CD4-positive, alpha-beta T cell (primary cell): ENCODE measurements at regions not wholly inside any gene's neighbourhood (a gene's known extent, or its start where the extent isn't known, plus 50 kb on each side); places are given as distances from the start of the nearest gene placed in this dataset.

Experiments
- ATAC-seq: fragments of 200-7000 bp; cut with Tn5 transposase; one replicate; pipeline ENCODE4 v1.10.0; 2022; ENCODE audit warnings: mild to moderate bottlenecking; ENCODE audit not compliant: poor library complexity
- CTCF ChIA-PET: fragments of 350-600 bp; sonication (Branson Sonifier 250); formaldehyde crosslinking; loops from one replicate; lab custom pipeline; 2021; ENCODE audit warnings: antibody characterized with exemption, inconsistent platforms; lab: Charles Lee
- POLR2A ChIA-PET: fragments of 350-600 bp; sonication (Branson Sonifier 250); formaldehyde crosslinking; loops from one replicate; lab custom pipeline; 2021; ENCODE audit warnings: antibody characterized with exemption, inconsistent platforms; lab: Charles Lee
- DNase-seq, 14 experiments: peaks; one replicate each; pipeline ENCODE4 v3.0.0-alpha.2; 2013 to 2020; ENCODE audit warnings: mixed read lengths in 2 of 14
- H3K27ac ChIP-seq, 2 donors: one replicate each; pipeline versions ENCODE4 v1.5.1 to v1.7.0; 2013; ENCODE audit warnings: low read length in 2 of 2, low read depth in 1 of 2, mild to moderate bottlenecking in 1 of 2
- H3K27me3 ChIP-seq, 2 experiments: 1 replicate in 1 of 2; 2 replicates in 1 of 2; pipeline versions ENCODE4 v1.6.1 to v1.7.0; 2013; ENCODE audit warnings: low read length in 2 of 2, control low read depth in 1 of 2, mild to moderate bottlenecking in 1 of 2, moderate library complexity in 1 of 2; ENCODE audit not compliant: insufficient read depth in 2 of 2, control insufficient read depth in 1 of 2
- H3K36me3 ChIP-seq: one replicate; pipeline ENCODE4 v1.6.1; 2013; ENCODE audit warnings: low read length, control low read depth; ENCODE audit not compliant: insufficient read depth
- H3K4me1 ChIP-seq: one replicate; pipeline ENCODE4 v1.6.1; 2013; ENCODE audit warnings: low read length, control low read depth; ENCODE audit not compliant: insufficient read depth
- H3K4me3 ChIP-seq: one replicate; pipeline ENCODE4 v1.5.1; 2013; ENCODE audit warnings: mild to moderate bottlenecking, low read length, moderate library complexity
- H3K9me3 ChIP-seq, 2 experiments: 1 replicate in 1 of 2; 2 replicates in 1 of 2; pipeline versions ENCODE4 v1.6.1 to v1.7.0; 2013; ENCODE audit warnings: low read length in 2 of 2, mild to moderate bottlenecking in 2 of 2, control low read depth in 1 of 2, moderate library complexity in 1 of 2; ENCODE audit not compliant: control insufficient read depth in 1 of 2, insufficient read depth in 1 of 2
- H3K27ac Mint-ChIP-seq: one replicate; pipeline ENCODE4 v1.8.0; 2020; ENCODE audit warnings: mixed read lengths
- H3K27me3 Mint-ChIP-seq: one replicate; pipeline ENCODE4 v1.8.0; 2021; ENCODE audit warnings: mixed read lengths
- H3K36me3 Mint-ChIP-seq: one replicate; pipeline ENCODE4 v1.8.0; 2021; ENCODE audit warnings: low read depth, mixed read lengths
- H3K4me1 Mint-ChIP-seq: one replicate; pipeline ENCODE4 v1.8.0; 2021; ENCODE audit warnings: low read depth, mixed read lengths
- H3K4me3 Mint-ChIP-seq: one replicate; pipeline ENCODE4 v1.8.0; 2020; ENCODE audit warnings: mild to moderate bottlenecking, mixed read lengths
- H3K9me3 Mint-ChIP-seq: one replicate; pipeline ENCODE4 v1.8.0; 2020; ENCODE audit warnings: mixed read lengths
- intact Hi-C, 2 experiments: fragments of 100-400 bp; cut with DNase I in 1 of 2; cut with micrococcal nuclease in 1 of 2; formaldehyde crosslinking; loops; one replicate each; pipeline versions ENCODE4 v1.15.1 to v1.9.0; 2023 to 2025; cut with DNase I, micrococcal nuclease
- TF ChIP-seq, protein P1 (sequence below): fragments of 200-600 bp; IDR thresholded peaks from one replicate; pipeline ENCODE4 v1.8.0; 2022; ENCODE audit warnings: antibody characterized with exemption, mild to moderate bottlenecking

DNA sequence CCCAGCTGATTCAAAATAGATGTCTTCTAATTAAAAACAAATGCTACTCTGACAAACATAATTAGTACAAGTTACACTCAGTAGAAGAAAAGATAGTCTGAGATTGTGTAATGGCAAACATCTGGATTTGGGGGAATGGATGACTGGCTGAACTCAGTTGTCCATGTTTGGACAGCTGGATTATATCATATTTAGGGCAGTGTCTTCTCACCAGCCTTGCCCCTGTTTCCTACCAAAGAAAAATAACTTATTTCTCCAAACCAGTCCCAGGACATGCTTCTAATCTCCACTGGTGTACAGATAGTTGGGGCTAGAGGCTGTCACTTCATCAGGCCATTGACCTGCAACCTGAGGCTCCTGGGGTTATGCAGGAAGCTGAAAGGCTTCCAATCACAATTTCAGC lies 237.3 kb downstream of the USP46 start:
- ChIA-PET POLR2A (no interaction called here), CTCF (no interaction called here)
- no peaks in the 10 kb centered on the region for H3K4me1 ChIP-seq
- no peaks in the 10 kb centered on the region for H3K4me1 Mint-ChIP-seq
- H3K9me3 Mint-ChIP-seq, result peaks cover 3% of the 10 kb centered on the region
- ATAC-seq, result no peak
- no peak overlapping the region for H3K27ac ChIP-seq
- no peaks in the 10 kb centered on the region for H3K36me3 ChIP-seq
- no peak overlapping the region for H3K4me3 Mint-ChIP-seq
- H3K9me3 ChIP-seq, result no peaks in the 10 kb centered on the region
- TF ChIP-seq, protein P1, sequence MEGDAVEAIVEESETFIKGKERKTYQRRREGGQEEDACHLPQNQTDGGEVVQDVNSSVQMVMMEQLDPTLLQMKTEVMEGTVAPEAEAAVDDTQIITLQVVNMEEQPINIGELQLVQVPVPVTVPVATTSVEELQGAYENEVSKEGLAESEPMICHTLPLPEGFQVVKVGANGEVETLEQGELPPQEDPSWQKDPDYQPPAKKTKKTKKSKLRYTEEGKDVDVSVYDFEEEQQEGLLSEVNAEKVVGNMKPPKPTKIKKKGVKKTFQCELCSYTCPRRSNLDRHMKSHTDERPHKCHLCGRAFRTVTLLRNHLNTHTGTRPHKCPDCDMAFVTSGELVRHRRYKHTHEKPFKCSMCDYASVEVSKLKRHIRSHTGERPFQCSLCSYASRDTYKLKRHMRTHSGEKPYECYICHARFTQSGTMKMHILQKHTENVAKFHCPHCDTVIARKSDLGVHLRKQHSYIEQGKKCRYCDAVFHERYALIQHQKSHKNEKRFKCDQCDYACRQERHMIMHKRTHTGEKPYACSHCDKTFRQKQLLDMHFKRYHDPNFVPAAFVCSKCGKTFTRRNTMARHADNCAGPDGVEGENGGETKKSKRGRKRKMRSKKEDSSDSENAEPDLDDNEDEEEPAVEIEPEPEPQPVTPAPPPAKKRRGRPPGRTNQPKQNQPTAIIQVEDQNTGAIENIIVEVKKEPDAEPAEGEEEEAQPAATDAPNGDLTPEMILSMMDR, result no peak
- no peaks in the 10 kb centered on the region for H3K27me3 ChIP-seq
- no peak overlapping the region for H3K27ac Mint-ChIP-seq
- no peaks in the 10 kb centered on the region for H3K36me3 Mint-ChIP-seq
- no peak for DNase-seq
- no peak overlapping the region for H3K4me3 ChIP-seq
- no peaks in the 10 kb centered on the region for H3K27me3 Mint-ChIP-seq
- intact Hi-C loops, result no loop called here

DNA sequence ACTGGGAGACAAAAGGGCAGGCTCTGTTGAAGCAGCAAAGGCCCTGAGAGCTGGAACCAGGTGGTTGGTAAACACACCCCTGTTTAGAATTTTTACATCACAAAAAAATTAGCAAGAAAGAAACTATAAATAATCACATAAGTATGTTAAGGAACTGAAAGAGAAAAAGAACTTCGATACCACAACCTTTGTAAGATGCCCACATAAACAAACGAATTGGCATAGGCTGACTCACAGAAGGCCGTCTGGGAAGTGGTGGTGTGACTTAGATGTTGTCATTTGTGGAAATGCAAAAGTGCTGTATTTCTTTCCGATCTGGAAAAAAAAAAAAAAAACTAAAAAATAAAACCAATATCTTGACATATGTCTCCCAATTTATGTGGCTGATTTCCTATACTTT lies 235.1 kb downstream of the USP46 start:
- Histone ChIP-seq H3K36me3 (no peaks in the 10 kb centered on the region), H3K27me3 (no peaks in the 10 kb centered on the region), H3K4me1 (no peaks in the 10 kb centered on the region), H3K4me3 (no peak overlapping the region), H3K27ac (no peak overlapping the region), H3K9me3 (no peaks in the 10 kb centered on the region)
- no peaks in the 10 kb centered on the region for H3K9me3 Mint-ChIP-seq
- no peak for ATAC-seq
- no peaks in the 10 kb centered on the region for H3K36me3 Mint-ChIP-seq
- ChIA-PET CTCF (no interaction called here), POLR2A (no interaction called here)
- DNase-seq, result no peak
- H3K4me1 Mint-ChIP-seq, result no peaks in the 10 kb centered on the region
- intact Hi-C loops, result no loop called here
- no peaks in the 10 kb centered on the region for H3K27me3 Mint-ChIP-seq
- TF ChIP-seq, protein P1, result no peak
- H3K4me3 Mint-ChIP-seq, result no peak overlapping the region
- no peak overlapping the region for H3K27ac Mint-ChIP-seq

DNA sequence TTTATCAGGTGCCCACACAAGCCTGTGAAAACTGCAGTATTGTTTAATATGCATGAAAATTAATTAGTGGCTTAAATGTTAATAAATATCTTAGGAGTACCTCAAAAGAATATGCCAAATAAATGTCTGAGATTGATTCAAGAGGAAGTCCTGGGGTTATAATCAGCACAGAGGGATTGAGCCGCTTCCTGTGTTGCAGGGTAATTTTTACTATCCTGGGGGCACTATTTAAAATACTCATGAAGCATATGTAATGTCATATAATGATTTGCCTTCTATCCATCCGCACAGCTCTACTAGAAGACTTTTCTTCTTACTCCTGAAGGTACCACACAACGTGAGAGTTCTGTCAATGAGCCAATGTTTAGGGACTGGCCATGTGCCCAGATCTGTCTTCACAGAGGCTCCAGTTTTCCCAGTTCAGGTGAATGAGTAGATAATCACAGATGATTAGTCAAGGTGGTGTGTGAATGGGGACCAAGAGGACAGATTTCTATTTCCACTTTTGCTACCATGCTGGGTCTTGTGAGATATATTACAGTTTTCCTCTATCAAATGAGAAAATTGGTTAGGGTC lies 233.3 kb downstream of the USP46 start:
- CTCF ChIA-PET, result no interaction called here

More for the DNA sequence above, 233.3 kb downstream of the USP46 start:
- DNase-seq (no peak), ATAC-seq (no peak)
- Mint-ChIP-seq H3K27ac (no peak overlapping the region), H3K4me1 (no peaks in the 10 kb centered on the region), H3K27me3 (no peaks in the 10 kb centered on the region), H3K9me3 (no peaks in the 10 kb centered on the region), H3K4me3 (no peak overlapping the region), H3K36me3 (no peaks in the 10 kb centered on the region)
- H3K27me3 ChIP-seq, result no peaks in the 10 kb centered on the region
- H3K27ac ChIP-seq, result no peak overlapping the region
- H3K4me1 ChIP-seq, result no peaks in the 10 kb centered on the region
- no peaks in the 10 kb centered on the region for H3K36me3 ChIP-seq
- intact Hi-C loops, result no loop called here
- no peak overlapping the region for H3K4me3 ChIP-seq
- TF ChIP-seq, protein P1, result no peak
- POLR2A ChIA-PET, result no interaction called here
- no peaks in the 10 kb centered on the region for H3K9me3 ChIP-seq
